Osteoblast (primary cell): ENCODE measurements at regions not wholly inside any gene's neighbourhood (a gene's known extent, or its start where the extent isn't known, plus 50 kb on each side); places are given as distances from the start of the nearest gene placed in this dataset.
A peak's percentile ranks its signal among the peaks of the same experiment; 100 is the strongest.

Source experiments
- DNase-seq: peaks from one replicate; pipeline ENCODE4 v3.0.0; 2011; ENCODE audit warnings: low spot score, mixed read lengths; ENCODE audit not compliant: insufficient read length; ENCODE audit errors: missing footprints
- H2AFZ ChIP-seq: 2 replicates; pipeline ENCODE4 v1.6.0; 2011; ENCODE audit warnings: mild to moderate bottlenecking, low read length
- H3K27ac ChIP-seq: 2 replicates; pipeline ENCODE4 v1.5.1; 2011; ENCODE audit warnings: mild to moderate bottlenecking, low read depth, low read length, moderate library complexity
- H3K27me3 ChIP-seq: 2 replicates; pipeline ENCODE4 v1.6.0; 2012; ENCODE audit warnings: mild to moderate bottlenecking, control low read depth, inconsistent platforms, low read length, moderate library complexity; ENCODE audit not compliant: insufficient read depth
- H3K36me3 ChIP-seq: 2 replicates; pipeline ENCODE4 v1.5.1; 2011; ENCODE audit warnings: mild to moderate bottlenecking, low read length, control low read depth, moderate library complexity; ENCODE audit not compliant: insufficient read depth
- H3K4me1 ChIP-seq: 2 replicates; pipeline ENCODE4 v1.5.1; 2011; ENCODE audit warnings: mild to moderate bottlenecking, low read length, control low read depth, moderate library complexity; ENCODE audit not compliant: insufficient read depth
- H3K4me2 ChIP-seq: 2 replicates; pipeline ENCODE4 v1.6.0; 2011; ENCODE audit warnings: mild to moderate bottlenecking, low read length; ENCODE audit not compliant: insufficient read depth
- H3K4me3 ChIP-seq: fragments of 200-600 bp; sonication (generic); 3 replicates; pipeline ENCODE4 v1.5.1; 2012; ENCODE audit warnings: mild to moderate bottlenecking, low read length, inconsistent platforms; ENCODE audit not compliant: insufficient read depth
- H3K79me2 ChIP-seq: 2 replicates; pipeline ENCODE4 v1.6.0; 2012; ENCODE audit warnings: mild to moderate bottlenecking, low read length, control low read depth, inconsistent platforms; ENCODE audit not compliant: insufficient read depth
- H3K9me3 ChIP-seq: 2 replicates; pipeline ENCODE4 v1.5.1; 2011; ENCODE audit warnings: low read depth, low read length, control low read depth
- H4K20me1 ChIP-seq: 2 replicates; pipeline ENCODE4 v1.6.0; 2012; ENCODE audit warnings: mild to moderate bottlenecking, low read length, control low read depth; ENCODE audit not compliant: insufficient read depth
- CTCF ChIP-seq: IDR thresholded peaks from 2 replicates; pipeline ENCODE4 v1.5.1; 2011; ENCODE audit warnings: mild to moderate bottlenecking, low read depth, low read length, moderate library complexity; ENCODE audit errors: extremely low read depth

DNA sequence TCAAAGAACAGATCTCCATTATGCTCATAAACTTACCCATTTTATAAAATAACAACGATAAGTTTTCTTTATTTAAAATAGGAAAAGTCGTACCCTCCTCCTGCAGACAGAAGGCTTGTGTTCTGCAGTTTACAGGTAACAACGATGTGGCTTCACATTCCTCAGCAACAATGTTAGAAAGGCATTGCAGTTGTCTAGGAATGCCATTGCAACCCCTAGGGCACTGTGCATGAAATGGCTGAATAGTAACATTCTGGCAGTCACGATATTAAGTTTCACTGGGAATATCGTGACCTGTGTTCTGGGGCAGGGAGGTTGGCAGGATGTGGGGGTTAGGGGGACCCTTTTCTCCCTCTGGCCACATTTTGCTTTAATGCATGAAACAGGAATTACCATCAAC, 331.9 kb downstream of the DEPDC1B start:
- Histone ChIP-seq H3K27me3 (no peaks in the 10 kb centered on the region), H3K4me2 (no peak overlapping the region), H3K4me3 (no peak overlapping the region), H4K20me1 (no peaks in the 10 kb centered on the region), H3K9me3 (no peaks in the 10 kb centered on the region), H3K79me2 (no peaks in the 10 kb centered on the region), H3K36me3 (no peaks in the 10 kb centered on the region), H3K4me1 (no peaks in the 10 kb centered on the region), H2AFZ (no peak overlapping the region), H3K27ac (no peak overlapping the region)
- no peak for TF ChIP-seq CTCF
- DNase-seq = peak; percentile 15

DNA sequence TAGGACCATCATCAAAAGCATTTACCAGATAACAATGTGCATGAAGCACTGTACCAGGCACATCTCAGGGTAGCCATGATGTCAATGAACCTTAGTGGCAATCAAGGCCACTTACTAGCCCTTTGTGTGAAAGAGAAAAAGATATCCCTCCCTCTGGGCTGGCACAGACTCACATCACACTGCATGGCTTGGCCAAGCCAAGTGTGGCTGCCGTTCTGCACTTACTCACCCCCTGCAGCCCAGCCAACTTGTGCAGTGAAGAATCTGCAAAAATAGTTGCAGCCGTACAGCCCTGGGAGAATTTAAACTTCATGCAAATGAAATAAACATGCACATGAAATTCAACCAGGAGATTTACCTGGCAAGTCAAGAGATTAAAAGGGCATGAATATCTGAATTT, 333.5 kb downstream of the DEPDC1B start:
- H4K20me1 ChIP-seq = no peaks in the 10 kb centered on the region
- H2AFZ ChIP-seq = no peak overlapping the region
- no peak overlapping the region for H3K4me2 ChIP-seq
- TF ChIP-seq CTCF = no peak
- H3K79me2 ChIP-seq = no peaks in the 10 kb centered on the region
- no peak overlapping the region for H3K4me3 ChIP-seq
- no peaks in the 10 kb centered on the region for H3K36me3 ChIP-seq
- H3K4me1 ChIP-seq = peaks cover 4% of the 10 kb centered on the region
- H3K27me3 ChIP-seq = no peaks in the 10 kb centered on the region
- no peak overlapping the region for H3K27ac ChIP-seq
- DNase-seq = peak; percentile 53
- H3K9me3 ChIP-seq = no peaks in the 10 kb centered on the region

DNA sequence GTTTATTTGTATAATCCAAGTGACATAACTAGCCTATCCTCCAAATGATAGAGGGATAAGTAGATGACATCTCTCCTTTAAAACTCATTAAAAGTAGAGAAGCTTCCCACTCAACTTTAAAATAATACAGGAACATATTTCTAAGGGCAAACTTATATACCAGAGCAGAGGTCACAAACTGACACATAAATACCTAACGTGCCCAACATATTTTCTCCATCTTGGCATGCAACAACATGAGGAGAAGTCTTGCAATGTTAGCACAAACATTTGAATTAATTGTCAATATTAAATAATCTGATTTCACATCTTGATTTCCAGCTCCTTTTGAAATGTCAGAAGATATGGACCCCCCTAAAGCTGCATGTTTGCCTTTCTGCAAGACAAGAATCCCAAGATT, 335.0 kb downstream of the DEPDC1B start:
- Histone ChIP-seq H3K36me3 (no peaks in the 10 kb centered on the region), H3K27me3 (no peaks in the 10 kb centered on the region), H2AFZ (no peak overlapping the region), H3K4me1 (peaks cover 4% of the 10 kb centered on the region), H3K4me3 (no peak overlapping the region), H3K4me2 (no peak overlapping the region), H3K27ac (no peak overlapping the region), H4K20me1 (no peaks in the 10 kb centered on the region), H3K9me3 (no peaks in the 10 kb centered on the region), H3K79me2 (no peaks in the 10 kb centered on the region)
- DNase-seq = no peak
- no peak for TF ChIP-seq CTCF

DNA sequence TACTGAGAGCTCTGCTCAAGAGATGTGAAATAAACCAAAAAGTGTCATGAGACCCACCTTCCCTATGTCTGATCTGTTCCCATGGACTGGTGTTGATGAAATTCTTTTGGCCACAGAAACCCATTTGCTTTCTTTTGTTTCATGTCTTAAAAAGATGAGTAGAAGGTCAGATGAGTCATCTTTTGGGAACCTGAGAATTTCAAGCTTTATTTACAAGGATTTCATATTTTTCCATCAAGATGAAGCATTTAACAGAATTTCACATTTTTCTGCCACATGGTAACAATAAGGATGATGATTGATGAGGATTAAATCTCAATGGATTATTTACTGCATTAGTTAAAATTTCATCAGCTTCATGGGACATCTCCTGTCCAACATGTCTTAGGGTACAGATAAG, 337.8 kb downstream of the DEPDC1B start:
- no peaks in the 10 kb centered on the region for H4K20me1 ChIP-seq
- H3K4me3 ChIP-seq = no peak overlapping the region
- DNase-seq = no peak
- H3K36me3 ChIP-seq = no peaks in the 10 kb centered on the region
- no peak overlapping the region for H3K4me2 ChIP-seq
- peaks cover 4% of the 10 kb centered on the region for H3K4me1 ChIP-seq
- H2AFZ ChIP-seq = no peak overlapping the region
- H3K27me3 ChIP-seq = no peaks in the 10 kb centered on the region
- no peak for TF ChIP-seq CTCF
- no peaks in the 10 kb centered on the region for H3K9me3 ChIP-seq
- H3K79me2 ChIP-seq = no peaks in the 10 kb centered on the region
- H3K27ac ChIP-seq = no peak overlapping the region
